Left renal pelvis (tissue), 4 donors: ENCODE measurements at regions not wholly inside any gene's neighbourhood (a gene's known extent, or its start where the extent isn't known, plus 50 kb on each side); places are given as distances from the start of the nearest gene placed in this dataset.

Experiments used
- DNase-seq, 4 donors: peaks; one replicate each; pipeline ENCODE4 v3.0.0-alpha.2; 2013; ENCODE audit warnings: low read depth in 4 of 4, low spot score in 3 of 4

GRCh38 chr20:7302250-7302649 is 534.8 kb downstream of the BMP2 start:
- DNase-seq, result no peak

GRCh38 chr20:7305976-7306375 is 538.5 kb downstream of the BMP2 start:
- no peak for DNase-seq

GRCh38 chr20:7308163-7308562 is 540.7 kb downstream of the BMP2 start:
- no peak for DNase-seq

- no peak for DNase-seq
These were observed 545.6 kb downstream of the BMP2 start for GRCh38 chr20:7313047-7313446.

DNA sequence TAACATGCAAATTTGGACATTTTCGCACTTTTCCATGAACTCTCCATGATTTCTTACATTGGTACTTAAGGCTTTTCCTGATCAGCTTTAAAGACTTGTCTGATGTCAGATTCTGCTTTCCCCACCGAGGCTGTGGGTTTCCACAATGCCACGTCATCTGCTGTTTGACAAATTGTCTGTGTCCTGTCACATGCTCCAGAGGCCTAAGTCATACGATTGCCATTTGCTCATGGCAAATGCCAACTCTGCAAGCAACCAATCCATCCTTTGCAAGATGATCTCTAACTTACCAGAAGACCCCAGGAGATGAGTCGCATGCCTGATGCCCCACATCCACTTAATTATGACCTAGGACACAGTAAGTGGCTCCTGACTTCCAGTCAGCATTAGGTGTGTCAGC is 556.5 kb downstream of the BMP2 start:
- DNase-seq, result no peak

- no peak for DNase-seq
These were observed 560.3 kb downstream of the BMP2 start for GRCh38 chr20:7327810-7328209.

GRCh38 chr20:7330850-7331249 is 563.4 kb downstream of the BMP2 start:
- DNase-seq, result no peak

DNA sequence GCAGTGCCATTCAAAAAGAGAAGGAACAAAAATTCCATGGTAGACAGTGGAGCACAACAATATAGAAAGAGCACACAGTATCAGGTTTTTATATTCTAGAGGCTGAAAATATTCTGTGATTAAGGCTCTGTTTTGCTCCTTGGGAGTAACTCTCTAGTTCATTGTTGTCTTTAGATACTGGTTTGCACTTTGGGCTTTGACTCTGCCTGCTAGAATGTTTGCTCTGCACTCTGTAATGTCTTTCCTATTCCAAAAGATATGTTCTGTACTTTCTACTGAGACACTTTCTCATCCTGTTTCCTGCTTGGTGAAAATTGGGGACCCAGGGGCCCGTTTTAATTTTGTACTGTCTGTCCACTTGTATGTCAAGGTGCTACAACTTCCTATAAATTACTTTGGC is 564.7 kb downstream of the BMP2 start:
- DNase-seq, result no peak

- DNase-seq, result no peak
These were observed 566.4 kb downstream of the BMP2 start for GRCh38 chr20:7333841-7334240.

DNA sequence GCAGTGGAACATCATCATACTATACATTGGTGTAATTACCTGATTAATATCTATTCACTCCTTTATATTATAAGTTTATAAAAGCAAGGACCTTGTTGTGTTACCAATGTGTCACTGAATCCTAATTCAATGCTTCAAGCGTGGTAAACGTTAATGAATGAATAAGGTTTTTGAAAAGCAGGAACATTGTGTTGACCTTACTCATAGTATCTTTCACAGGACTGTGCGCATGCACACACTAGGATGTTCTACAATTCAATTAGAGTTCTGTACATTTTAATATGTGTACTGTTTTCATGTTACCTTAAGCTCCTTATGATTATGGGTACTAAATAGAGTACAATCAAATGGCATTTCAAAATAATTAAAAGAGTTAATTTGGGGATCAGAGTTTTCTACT is 578.5 kb downstream of the BMP2 start:
- no peak for DNase-seq

DNA sequence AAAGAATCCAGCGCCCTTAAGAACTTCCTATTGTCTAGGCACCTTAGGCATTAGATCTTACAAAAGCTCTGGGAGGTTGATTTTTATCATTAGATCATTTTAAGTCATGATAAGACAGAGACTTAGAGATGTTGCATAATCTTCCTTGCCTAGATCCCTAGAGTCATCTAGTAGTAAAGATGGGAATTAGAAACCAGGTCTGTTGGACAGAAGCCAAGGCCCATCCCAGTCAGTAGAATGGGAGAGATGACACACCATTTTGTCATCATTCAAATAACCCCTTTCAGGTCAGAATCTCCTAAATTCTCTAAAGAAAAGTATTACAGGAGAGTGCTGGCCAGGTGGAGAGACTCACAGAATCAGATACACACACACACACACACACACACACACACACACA is 579.1 kb downstream of the BMP2 start:
- no peak for DNase-seq

- no peak for DNase-seq
These were observed 579.9 kb downstream of the BMP2 start for GRCh38 chr20:7347409-7347808.

- DNase-seq, result no peak
These were observed 580.8 kb downstream of the BMP2 start for GRCh38 chr20:7348253-7348652.

- no peak for DNase-seq
These were observed 584.7 kb downstream of the BMP2 start for GRCh38 chr20:7352165-7352564.

DNA sequence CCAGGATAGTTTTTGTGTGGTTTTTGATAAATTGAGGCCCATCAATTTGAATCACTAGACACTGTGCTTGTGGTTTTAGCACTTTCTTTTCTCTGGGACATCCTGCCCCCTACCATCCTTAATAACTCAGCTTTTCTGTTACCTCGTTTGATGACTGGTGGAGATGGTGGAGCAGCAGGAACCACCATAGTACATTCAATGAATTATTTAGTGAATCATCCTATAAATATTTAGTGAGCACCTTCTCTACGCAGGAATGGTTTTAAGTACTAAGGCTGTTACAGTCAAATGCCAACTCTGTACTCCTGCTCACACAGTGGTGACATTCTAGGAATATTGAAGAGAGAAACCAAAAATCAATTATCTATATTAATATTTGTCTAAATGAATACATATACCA is 585.2 kb downstream of the HAO1 start:
- no peak for DNase-seq

DNA sequence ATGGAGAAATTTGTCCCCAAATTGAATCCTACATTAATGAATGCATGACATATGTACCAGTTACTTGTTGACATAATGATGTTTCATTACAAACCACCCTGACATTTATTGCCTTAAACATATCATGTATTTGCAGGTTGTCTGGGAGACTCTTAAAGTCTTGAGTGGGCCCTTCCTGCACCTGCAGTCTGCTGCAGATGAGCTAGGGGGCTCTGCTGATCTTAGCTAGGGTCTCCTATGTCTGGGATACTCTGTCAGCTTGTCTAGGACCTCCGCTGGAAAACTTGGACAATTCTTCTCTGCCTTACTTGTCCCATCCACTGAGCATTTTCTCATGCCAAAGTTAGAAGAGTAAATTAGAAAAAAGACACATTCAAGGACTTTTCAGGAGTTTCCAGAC is 581.6 kb downstream of the HAO1 start:
- no peak for DNase-seq

GRCh38 chr20:7359739-7360138 is 580.5 kb downstream of the HAO1 start:
- no peak for DNase-seq

GRCh38 chr20:7361321-7361720 is 578.9 kb downstream of the HAO1 start:
- DNase-seq, result no peak

- DNase-seq, result no peak
These were observed 578.3 kb downstream of the HAO1 start for GRCh38 chr20:7361931-7362330.

DNA sequence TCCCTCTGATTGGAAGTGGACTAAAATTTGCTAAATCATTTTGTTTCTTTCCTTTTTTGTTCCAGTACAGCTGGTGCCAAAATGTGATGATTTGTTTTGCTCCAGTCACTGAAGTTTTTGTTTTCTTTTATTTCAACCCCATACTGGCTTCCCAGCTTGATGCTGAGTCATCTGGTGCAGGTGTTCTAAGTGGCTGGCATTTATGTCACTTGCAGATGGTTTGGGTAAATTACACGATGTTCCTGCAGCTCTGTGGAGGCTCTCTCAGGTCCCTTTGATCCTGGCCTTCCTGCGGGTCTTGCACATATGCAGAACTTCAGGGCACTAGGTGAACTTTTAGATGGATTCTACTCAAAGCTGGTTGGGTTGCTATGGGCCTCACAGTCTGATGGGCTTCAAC is 577.7 kb downstream of the HAO1 start:
- no peak for DNase-seq

DNA sequence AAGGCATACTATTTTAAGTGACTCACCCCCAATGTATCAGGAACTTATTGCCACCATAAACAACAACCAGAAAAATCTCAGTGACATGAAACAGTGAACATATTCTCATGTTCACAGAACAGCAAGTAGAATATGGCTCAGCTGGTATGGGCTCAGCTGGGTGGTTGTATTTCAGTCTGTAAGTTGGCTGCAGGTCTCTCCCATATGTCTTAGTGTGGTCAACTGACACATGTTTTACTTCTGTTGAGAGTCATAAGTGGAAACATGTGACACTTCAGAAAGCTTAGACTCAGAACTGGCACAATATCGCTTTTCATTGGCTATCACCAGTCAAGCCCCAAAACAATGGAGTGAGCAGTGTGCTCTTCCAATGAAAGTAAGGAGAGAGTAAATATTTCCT is 574.1 kb downstream of the HAO1 start:
- no peak for DNase-seq

DNA sequence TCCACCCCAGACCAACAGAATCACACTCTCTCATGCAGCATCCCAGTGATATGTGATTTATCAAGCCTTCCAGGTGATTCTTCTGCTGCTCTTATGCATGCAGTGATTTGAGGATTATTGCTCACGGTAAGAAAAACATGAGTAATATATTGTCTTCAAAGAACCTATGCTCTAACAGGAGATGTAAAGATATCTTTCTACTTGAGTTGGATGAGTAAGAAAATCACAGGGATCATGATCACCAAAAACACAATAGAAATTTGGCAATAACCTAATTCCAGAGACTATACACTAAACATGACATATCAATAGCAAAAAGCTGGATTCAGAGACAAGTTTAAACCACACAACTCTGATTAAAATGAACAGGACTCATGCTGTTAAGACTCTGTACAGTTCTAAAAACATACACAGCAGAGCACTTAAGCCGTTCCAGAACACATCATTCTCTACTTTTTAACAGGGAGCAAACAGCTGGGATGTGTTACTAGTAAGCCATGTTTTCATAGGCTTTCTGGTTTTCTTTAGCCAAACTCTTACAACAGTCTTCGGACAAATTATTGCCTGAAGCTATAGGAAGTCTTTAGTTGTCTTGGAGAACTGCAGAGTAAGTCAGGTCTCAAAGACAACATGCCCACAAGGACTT is 568.6 kb downstream of the HAO1 start:
- DNase-seq, result peak; percentile 33 to 42 (median 36)

- no peak for DNase-seq
These were observed 564.4 kb downstream of the HAO1 start for GRCh38 chr20:7375905-7376304.
